GM18498 (cell line): ENCODE measurements at regions not wholly inside any gene's neighbourhood (a gene's known extent, or its start where the extent isn't known, plus 50 kb on each side); places are given as distances from the start of the nearest gene placed in this dataset.

ENCODE experiments used
- ATAC-seq: cut with Tn5 transposase; IDR thresholded peaks from one replicate; pipeline ENCODE4 v1.9.1; 2021; ENCODE audit warnings: mild to moderate bottlenecking, moderate library complexity; ENCODE audit not compliant: unreplicated experiment

- no peak for ATAC-seq
These were observed 254.5 kb upstream of the SOX2 start for GRCh38 chr3:181457190-181457589.

GRCh38 chr3:181455276-181455675 is 256.4 kb upstream of the SOX2 start:
- no peak for ATAC-seq

- ATAC-seq: no peak
These were observed 257.2 kb upstream of the SOX2 start for GRCh38 chr3:181454451-181455027.

GRCh38 chr3:181446741-181447140 is 265.0 kb upstream of the SOX2 start:
- ATAC-seq: no peak

GRCh38 chr3:181442066-181442465 is 269.7 kb upstream of the SOX2 start:
- no peak for ATAC-seq

GRCh38 chr3:181432992-181433391 is 278.7 kb upstream of the SOX2 start:
- no peak for ATAC-seq

GRCh38 chr3:181431748-181432147 is 280.0 kb upstream of the SOX2 start:
- ATAC-seq: no peak

- no peak for ATAC-seq
These were observed 286.7 kb upstream of the SOX2 start for GRCh38 chr3:181425074-181425473.

- ATAC-seq: no peak
These were observed 293.5 kb upstream of the SOX2 start for GRCh38 chr3:181418233-181418632.

- ATAC-seq: no peak
These were observed 294.0 kb upstream of the SOX2 start for GRCh38 chr3:181417748-181418147.

GRCh38 chr3:181410870-181411269 is 300.9 kb upstream of the SOX2 start:
- ATAC-seq: no peak

- ATAC-seq: no peak
These were observed 307.7 kb upstream of the SOX2 start for GRCh38 chr3:181403876-181404660.

GRCh38 chr3:181402347-181402746 is 309.4 kb upstream of the SOX2 start:
- no peak for ATAC-seq

GRCh38 chr3:181384970-181385369 is 326.8 kb upstream of the SOX2 start:
- ATAC-seq: no peak

GRCh38 chr3:181383760-181384159 is 328.0 kb upstream of the SOX2 start:
- ATAC-seq: no peak

GRCh38 chr3:181383201-181383600 is 328.5 kb upstream of the SOX2 start:
- no peak for ATAC-seq

- no peak for ATAC-seq
These were observed 329.1 kb upstream of the SOX2 start for GRCh38 chr3:181382656-181383055.

GRCh38 chr3:181379278-181379677 is 332.4 kb upstream of the SOX2 start:
- ATAC-seq: no peak

GRCh38 chr3:181369637-181370036 is 342.1 kb upstream of the SOX2 start:
- ATAC-seq: no peak

GRCh38 chr3:181363231-181363630 is 348.5 kb upstream of the SOX2 start:
- no peak for ATAC-seq

- no peak for ATAC-seq
These were observed 349.3 kb upstream of the SOX2 start for GRCh38 chr3:181362378-181362777.

GRCh38 chr3:181358562-181358961 is 353.2 kb upstream of the SOX2 start:
- ATAC-seq: no peak

- ATAC-seq: no peak
These were observed 353.7 kb upstream of the SOX2 start for GRCh38 chr3:181358060-181358459.
